PC-9 (cell line): ENCODE measurements at regions not wholly inside any gene's neighbourhood (a gene's known extent, or its start where the extent isn't known, plus 50 kb on each side); places are given as distances from the start of the nearest gene placed in this dataset.
"Not testable (repeated sequence)": the region's sequence is repeated elsewhere in the genome, so short reads cannot be mapped to it uniquely, and the experiment has no call there.

Source experiments
- BruUV-seq: library from RNA; stranded (reverse); fragments of 400-500 nt; replicated peaks from 2 replicates; lab custom pipeline; 2021; lab: Mats Ljungman, UMichigan
- CTCF ChIA-PET: fragments of 300-600 bp; sonication (Branson Sonifier 250); formaldehyde crosslinking; loops from one replicate; lab custom pipeline; 2022; ENCODE audit warnings: antibody characterized with exemption; lab: Charles Lee
- POLR2A ChIA-PET: fragments of 300-600 bp; sonication (Branson Sonifier 250); formaldehyde crosslinking; loops from one replicate; lab custom pipeline; 2022; ENCODE audit warnings: antibody characterized with exemption; ENCODE audit not compliant: unreplicated experiment; lab: Charles Lee
- DNase-seq, 2 experiments: peaks; one replicate each; pipeline versions ENCODE4 v3.0.0 to v3.0.0-alpha.2; 2015 to 2022; ENCODE audit warnings: mixed read lengths in 1 of 2
- H2AFZ ChIP-seq: fragments of 200-600 bp; sonication (generic); 2 replicates; pipeline ENCODE4 v1.8.1; 2017; ENCODE audit warnings: antibody characterized with exemption
- H3F3A ChIP-seq: fragments of 200-600 bp; sonication (generic); 2 replicates; pipeline ENCODE4 v1.8.1; 2017; ENCODE audit warnings: antibody characterized with exemption, mild to moderate bottlenecking, low read depth; ENCODE audit not compliant: insufficient read depth
- H3K27ac ChIP-seq: fragments of 200-600 bp; sonication (generic); 2 replicates; pipeline ENCODE4 v1.6.1; 2016; ENCODE audit warnings: mixed run types
- H3K27me3 ChIP-seq: fragments of 200-600 bp; sonication (generic); 2 replicates; pipeline ENCODE4 v1.6.1; 2016; ENCODE audit warnings: low read depth, mixed run types; ENCODE audit not compliant: insufficient read depth
- H3K36me3 ChIP-seq: fragments of 200-600 bp; sonication (generic); 2 replicates; pipeline ENCODE4 v1.6.1; 2016; ENCODE audit warnings: low read depth, mixed run types
- H3K4me1 ChIP-seq: fragments of 200-600 bp; sonication (generic); replicated peaks from 2 replicates; pipeline ENCODE4 v1.6.1; 2016; ENCODE audit warnings: mixed run types; ENCODE audit not compliant: insufficient read depth
- H3K4me2 ChIP-seq: fragments of 200-600 bp; sonication (generic); 2 replicates; pipeline ENCODE4 v1.6.1; 2017; ENCODE audit warnings: mixed run types
- H3K4me3 ChIP-seq: fragments of 200-600 bp; sonication (generic); 2 replicates; pipeline ENCODE4 v1.6.1; 2016; ENCODE audit warnings: mixed run types
- H3K79me2 ChIP-seq: fragments of 200-600 bp; sonication (generic); 2 replicates; pipeline ENCODE4 v1.6.1; 2017; ENCODE audit warnings: low read depth, mixed run types
- H3K9me2 ChIP-seq: fragments of 200-600 bp; sonication (generic); 2 replicates; pipeline ENCODE4 v1.8.1; 2017; ENCODE audit warnings: mild to moderate bottlenecking; ENCODE audit not compliant: insufficient read depth
- H3K9me3 ChIP-seq: fragments of 200-600 bp; sonication (generic); 2 replicates; pipeline ENCODE4 v1.8.1; 2016; ENCODE audit warnings: low read depth; ENCODE audit not compliant: insufficient read depth
- H4K20me1 ChIP-seq: fragments of 200-600 bp; sonication (generic); 2 replicates; pipeline ENCODE4 v1.8.1; 2017; ENCODE audit not compliant: insufficient read depth
- EZH2 ChIP-seq: fragments of 200-600 bp; sonication (generic); IDR thresholded peaks from 2 replicates; pipeline ENCODE4 v1.8.0; 2017; ENCODE audit warnings: antibody characterized with exemption, low read depth
- intact Hi-C: fragments of 100-400 bp; cut with micrococcal nuclease; formaldehyde crosslinking; loops from one replicate; pipeline ENCODE4 v1.10.0; 2022; ENCODE audit not compliant: unreplicated experiment
- TF ChIP-seq, protein P1 (sequence below): fragments of 200-600 bp; sonication (generic); conservative IDR thresholded peaks from 2 replicates; pipeline ENCODE4 v1.6.1; 2017; ENCODE audit warnings: mixed run types, antibody characterized with exemption, mild to moderate bottlenecking, moderate library complexity

DNA sequence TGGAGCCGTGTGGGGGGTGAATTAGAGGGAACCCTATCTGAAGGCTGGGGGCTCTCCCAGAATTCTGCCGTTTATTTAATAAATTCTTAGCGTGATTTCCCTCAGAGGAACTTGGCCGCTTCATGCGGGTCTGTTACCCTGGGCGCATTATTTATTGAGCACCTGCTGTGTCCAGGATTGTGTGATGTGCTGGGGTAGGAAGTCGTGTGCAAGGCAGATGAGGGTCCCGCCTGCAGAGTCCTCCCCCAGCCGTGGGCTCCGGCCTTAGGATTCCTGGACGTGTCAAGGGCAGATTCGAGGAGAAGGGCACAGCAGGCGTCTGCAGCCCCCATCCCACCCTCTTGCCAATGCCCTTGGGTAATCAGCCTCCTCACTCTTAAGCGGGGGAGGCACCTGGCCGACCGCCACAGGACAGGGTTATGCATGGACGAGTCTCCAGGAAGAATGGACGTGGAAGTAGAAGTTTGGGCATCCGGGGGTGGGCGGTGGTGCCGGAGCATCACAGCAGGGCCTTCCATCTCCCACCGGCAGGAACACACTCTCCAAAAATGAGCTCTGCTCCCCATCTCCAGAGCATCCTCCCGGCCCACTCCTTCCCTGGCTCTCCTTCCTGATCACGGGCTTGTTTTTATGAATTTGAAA lies 233.3 kb upstream of the C1orf174 start:
- Histone ChIP-seq H3F3A (no peaks in the 10 kb centered on the region), H3K79me2 (no peaks in the 10 kb centered on the region), H3K9me3 (no peaks in the 10 kb centered on the region), H3K27ac (no peak overlapping the region), H4K20me1 (no peaks in the 10 kb centered on the region), H3K4me3 (no peak overlapping the region), H3K36me3 (no peaks in the 10 kb centered on the region), H3K9me2 (no peaks in the 10 kb centered on the region), H3K4me2 (no peak overlapping the region), H3K4me1 (no peaks in the 10 kb centered on the region), H2AFZ (no peak overlapping the region), H3K27me3 (peaks cover 87% of the 10 kb centered on the region)
- POLR2A ChIA-PET, result no interaction called here
- no TSS peak for BruUV-seq
- no peak for TF ChIP-seq EZH2
- TF ChIP-seq, protein P1, sequence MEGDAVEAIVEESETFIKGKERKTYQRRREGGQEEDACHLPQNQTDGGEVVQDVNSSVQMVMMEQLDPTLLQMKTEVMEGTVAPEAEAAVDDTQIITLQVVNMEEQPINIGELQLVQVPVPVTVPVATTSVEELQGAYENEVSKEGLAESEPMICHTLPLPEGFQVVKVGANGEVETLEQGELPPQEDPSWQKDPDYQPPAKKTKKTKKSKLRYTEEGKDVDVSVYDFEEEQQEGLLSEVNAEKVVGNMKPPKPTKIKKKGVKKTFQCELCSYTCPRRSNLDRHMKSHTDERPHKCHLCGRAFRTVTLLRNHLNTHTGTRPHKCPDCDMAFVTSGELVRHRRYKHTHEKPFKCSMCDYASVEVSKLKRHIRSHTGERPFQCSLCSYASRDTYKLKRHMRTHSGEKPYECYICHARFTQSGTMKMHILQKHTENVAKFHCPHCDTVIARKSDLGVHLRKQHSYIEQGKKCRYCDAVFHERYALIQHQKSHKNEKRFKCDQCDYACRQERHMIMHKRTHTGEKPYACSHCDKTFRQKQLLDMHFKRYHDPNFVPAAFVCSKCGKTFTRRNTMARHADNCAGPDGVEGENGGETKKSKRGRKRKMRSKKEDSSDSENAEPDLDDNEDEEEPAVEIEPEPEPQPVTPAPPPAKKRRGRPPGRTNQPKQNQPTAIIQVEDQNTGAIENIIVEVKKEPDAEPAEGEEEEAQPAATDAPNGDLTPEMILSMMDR, result no peak
- CTCF ChIA-PET, result no interaction called here
- DNase-seq, result no peak
- intact Hi-C loops, result no loop called here

DNA sequence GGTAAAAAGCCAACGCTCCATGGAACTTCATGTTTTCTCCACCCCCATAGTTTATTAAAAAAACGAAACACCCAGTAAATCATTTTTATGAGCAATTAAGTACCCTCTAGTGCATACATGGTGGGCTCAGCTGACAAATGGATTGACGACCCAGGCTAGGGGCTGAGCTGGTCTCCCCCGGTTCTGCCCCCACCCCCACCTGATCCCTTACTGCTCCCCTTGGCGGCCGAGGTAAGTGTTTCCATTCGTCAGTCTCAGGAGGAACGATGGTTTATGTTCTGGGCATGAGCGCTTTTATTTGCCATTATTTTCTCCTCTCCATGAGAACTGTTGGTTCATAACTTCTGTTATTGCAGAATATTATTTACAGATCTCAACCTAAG lies 233.9 kb upstream of the C1orf174 start:
- no peaks in the 10 kb centered on the region for H3K36me3 ChIP-seq
- no peak overlapping the region for H2AFZ ChIP-seq
- H3K79me2 ChIP-seq, result no peaks in the 10 kb centered on the region
- H3K9me3 ChIP-seq, result no peaks in the 10 kb centered on the region
- no peak for DNase-seq
- no peak overlapping the region for H3K27ac ChIP-seq
- H4K20me1 ChIP-seq, result no peaks in the 10 kb centered on the region
- no peaks in the 10 kb centered on the region for H3F3A ChIP-seq
- H3K9me2 ChIP-seq, result no peaks in the 10 kb centered on the region
- TF ChIP-seq, protein P1, result no peak
- no peak for TF ChIP-seq EZH2
- no TSS peak for BruUV-seq
- POLR2A ChIA-PET, result no interaction called here
- no peak overlapping the region for H3K4me3 ChIP-seq
- no peaks in the 10 kb centered on the region for H3K4me1 ChIP-seq
- H3K27me3 ChIP-seq, result peaks cover 87% of the 10 kb centered on the region
- H3K4me2 ChIP-seq, result no peak overlapping the region
- intact Hi-C loops, result no loop called here
- CTCF ChIA-PET, result no interaction called here

DNA sequence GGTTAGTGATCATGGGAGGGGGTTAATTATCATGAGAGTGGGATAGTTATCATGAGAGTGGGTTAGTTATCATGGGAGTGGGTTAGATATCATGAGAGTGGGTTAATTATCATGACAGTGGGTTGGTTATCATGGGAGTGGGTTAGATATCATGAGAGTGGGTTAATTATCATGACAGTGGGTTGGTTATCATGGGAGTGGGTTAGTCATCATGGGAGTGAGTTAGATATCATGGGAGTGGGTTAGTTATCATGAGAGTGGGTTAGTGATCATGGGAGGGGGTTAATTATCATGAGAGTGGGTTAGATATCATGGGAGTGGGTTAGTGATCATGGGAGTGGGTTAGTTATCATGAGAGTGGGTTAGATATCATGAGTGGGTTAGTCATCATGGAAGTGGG lies 235.8 kb upstream of the C1orf174 start:
- H3K27ac ChIP-seq, POLR2A ChIA-PET, H3F3A ChIP-seq, H2AFZ ChIP-seq, H3K79me2 ChIP-seq, H3K4me3 ChIP-seq, intact Hi-C loops, H3K36me3 ChIP-seq, CTCF ChIA-PET, DNase-seq, H3K4me1 ChIP-seq, H3K9me2 ChIP-seq, H4K20me1 ChIP-seq, H3K9me3 ChIP-seq, BruUV-seq, H3K4me2 ChIP-seq: not testable (repeated sequence)
- peaks cover 87% of the 10 kb centered on the region for H3K27me3 ChIP-seq
